GM21526 (cell line): ENCODE measurements at regions not wholly inside any gene's neighbourhood (a gene's known extent, or its start where the extent isn't known, plus 50 kb on each side); places are given as distances from the start of the nearest gene placed in this dataset.
"Not testable (repeated sequence)": the region's sequence is repeated elsewhere in the genome, so short reads cannot be mapped to it uniquely, and the experiment has no call there.

Experiments used
- ATAC-seq: cut with Tn5 transposase; IDR thresholded peaks from one replicate; pipeline ENCODE4 v1.9.1; 2021; ENCODE audit warnings: moderate library complexity; ENCODE audit not compliant: unreplicated experiment, low FRiP score

DNA sequence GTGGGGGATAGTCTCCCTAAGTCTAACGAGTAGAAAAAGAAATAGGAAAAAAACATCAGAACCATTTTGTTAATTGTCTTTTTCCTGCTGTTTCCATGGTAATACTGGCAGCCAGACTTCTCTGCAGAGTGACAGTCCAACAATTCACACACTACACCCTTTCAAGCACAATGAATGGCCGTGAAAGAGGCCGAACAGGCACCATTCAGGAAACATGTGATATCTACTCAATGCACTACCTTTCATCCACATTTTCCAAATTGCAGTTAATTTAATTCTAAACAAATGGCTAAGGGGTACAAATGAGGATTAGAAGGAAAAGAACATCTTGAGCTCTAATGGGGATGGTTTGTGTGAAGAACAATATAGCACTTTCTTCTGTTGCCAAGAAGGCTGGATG, 358.5 kb upstream of the ANKRD30A start:
- no peak for ATAC-seq

DNA sequence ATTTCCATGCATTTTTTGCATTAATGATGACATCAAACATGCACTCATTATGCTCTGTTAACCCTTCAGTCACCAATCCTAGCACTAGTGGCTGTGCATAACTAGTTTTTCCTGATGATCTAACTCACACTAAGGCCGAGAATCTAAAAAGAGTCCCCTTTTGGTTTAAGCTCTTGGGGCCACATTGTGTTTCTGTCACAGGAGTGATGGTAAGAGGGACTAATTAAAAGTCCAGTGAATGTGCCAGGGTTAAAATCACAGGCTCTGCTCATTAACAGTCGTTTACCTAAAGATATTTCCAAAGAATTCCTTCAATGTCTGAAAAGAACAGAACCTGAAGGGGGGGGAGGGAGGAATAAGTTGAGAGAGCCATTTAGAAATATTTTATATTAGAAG, 359.0 kb upstream of the ANKRD30A start:
- ATAC-seq = no peak

DNA sequence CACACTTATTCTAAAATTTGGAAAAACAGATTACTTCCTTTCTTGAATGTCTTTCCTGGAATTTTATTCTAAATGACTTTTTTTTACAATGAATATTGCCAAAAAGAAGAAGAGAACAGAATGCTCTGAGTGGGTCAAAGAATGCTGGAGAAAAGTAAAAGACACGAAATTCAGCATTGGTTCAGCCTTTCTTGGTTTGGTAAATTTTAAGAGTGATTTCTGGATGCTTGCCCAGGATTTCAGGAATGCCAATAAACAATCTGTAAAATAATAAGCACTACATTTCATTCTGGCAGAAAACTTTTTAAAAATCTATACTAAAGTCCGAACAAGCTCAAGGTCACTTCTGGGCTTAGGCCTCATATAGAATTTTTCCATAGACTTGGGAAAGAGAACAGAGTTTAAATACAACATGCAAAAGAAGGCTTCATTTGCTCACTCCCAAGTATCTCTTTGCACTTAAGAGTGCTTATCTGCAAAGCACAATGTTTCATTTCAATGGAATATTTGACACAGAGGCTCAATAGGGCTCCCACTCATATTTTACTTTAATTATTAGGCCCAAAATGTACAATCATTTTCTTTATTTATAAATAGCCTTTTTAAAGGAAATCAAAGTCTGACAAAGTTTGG, 359.5 kb upstream of the ANKRD30A start:
- no peak for ATAC-seq

DNA sequence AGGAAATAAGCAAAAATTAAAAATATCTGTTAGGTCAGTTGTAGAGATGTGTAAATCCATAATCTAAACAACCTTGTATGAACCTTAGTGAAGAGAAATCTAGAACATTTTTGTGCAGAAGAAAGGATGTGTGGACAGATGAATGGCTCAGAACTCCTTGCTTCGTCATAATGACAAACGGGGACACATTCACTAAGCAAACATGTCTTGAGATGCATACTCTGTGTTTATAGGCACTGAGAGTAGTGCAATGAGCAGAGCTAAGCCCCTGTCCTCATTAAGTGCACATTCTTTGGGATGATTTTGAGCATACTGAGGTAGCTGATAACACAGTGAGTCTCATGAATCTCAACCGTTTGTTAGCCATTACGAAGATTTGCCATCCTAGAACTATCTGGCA, 360.6 kb upstream of the ANKRD30A start:
- no peak for ATAC-seq

DNA sequence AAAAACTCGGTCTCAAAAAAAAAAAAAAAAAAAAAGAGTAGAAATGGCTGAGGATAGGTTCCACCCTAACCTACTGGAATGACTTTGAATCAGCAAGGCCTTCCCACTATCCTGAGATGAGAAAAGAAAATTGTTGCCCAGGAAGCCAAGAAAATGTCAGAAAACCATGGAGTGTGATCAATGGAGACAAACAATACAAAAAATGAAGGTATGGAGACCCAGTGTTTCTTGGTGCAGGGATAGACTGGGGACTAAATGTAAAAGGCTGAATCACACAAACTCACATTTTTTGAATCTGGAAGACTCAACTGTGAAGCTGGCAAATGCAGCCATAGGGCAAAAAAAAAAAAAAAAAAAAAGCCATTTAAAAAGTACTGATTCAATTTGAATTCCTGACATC, 364.3 kb upstream of the ANKRD30A start:
- no peak for ATAC-seq

DNA sequence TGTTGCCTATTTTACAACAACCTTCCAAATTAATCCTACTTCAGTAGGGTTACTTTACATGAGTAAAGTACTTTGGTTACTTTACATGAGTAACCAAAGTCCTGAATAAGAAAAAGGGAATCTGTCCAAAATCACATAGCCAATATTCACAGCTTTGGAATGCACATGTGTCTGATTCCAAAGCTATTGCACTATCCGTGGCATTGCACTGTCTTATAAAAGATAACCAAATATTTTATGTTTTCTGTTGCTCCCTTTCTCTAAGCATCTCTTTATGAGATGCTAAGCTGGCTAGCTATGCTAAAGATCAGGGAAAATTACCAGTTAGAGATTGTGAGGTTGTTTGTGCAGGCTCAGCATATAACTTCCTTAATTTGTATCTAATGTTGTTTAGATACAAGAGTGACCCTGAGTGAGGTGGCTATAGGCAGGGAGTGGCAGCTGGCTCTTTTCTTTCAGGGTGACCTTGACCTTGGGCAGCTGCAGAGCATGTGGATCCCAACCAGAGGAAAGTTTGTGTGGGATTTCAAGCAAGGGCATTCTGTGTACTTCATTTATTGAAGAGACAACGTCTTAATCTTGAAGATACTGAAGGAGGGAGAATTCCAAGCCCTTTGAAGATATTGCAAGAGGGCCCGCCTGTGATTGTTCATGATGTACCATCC, 366.1 kb upstream of the ANKRD30A start:
- no peak for ATAC-seq

DNA sequence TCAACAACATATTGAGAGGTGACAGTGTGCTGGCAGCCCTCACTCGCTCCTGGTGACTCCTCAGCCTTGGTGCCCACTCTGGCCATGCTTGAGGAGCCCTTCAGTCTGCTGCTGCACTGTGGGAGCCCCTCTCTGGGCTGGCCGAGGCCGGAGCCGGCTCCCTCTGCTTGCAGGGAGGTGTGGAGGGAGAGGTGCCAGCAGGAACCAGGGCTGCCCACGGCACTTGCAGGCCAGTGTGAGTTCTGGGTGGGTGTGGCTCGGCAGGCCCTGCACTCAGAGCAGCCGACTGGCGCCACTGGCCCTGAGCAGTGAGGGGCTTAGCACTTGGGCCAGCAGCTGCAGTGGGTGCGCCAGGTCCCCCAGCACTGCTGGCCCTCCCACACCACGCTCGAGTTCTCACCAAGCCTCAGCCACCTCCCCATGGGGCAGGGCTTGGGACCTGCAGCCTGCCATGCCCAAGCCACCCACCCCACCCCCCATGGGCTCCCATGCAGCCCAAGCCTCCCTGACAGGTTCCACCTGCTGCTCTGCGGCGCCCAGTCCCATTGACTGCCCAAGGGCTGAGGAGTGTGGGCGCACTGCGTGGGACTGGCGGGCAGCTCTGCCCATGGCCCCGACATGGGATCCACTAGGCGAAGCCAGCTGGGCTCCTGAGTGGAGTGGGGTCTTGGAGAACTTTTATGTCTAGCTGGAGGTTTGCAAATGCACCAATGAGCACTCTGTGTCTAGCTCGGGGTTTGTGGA, 377.1 kb upstream of the ANKRD30A start:
- ATAC-seq = no peak

DNA sequence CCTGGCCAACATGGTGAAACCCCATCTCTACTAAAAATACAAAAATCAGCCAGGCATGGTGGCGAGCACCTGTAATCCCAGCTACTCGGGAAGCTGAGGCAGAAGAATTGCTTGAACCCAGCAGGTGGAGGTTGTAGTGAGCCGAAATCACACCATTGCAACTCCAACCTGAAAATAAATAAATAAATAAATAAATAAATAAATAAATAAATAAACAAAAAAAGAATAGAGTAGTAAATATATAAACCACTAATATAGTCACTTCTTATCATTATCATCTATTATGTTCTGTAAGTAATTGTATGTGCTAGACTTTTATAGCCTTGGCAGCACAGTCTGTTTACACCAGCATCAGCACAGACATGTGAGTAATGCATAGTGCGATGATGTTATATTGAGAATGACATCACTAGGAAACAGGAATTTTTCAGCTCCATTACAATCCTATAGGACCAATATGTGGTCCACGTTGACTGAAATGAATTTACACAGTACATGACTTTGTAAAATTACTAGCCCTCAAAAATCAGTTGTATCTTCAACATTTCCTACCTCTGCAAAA, 385.4 kb upstream of the ANKRD30A start:
- ATAC-seq = no peak

DNA sequence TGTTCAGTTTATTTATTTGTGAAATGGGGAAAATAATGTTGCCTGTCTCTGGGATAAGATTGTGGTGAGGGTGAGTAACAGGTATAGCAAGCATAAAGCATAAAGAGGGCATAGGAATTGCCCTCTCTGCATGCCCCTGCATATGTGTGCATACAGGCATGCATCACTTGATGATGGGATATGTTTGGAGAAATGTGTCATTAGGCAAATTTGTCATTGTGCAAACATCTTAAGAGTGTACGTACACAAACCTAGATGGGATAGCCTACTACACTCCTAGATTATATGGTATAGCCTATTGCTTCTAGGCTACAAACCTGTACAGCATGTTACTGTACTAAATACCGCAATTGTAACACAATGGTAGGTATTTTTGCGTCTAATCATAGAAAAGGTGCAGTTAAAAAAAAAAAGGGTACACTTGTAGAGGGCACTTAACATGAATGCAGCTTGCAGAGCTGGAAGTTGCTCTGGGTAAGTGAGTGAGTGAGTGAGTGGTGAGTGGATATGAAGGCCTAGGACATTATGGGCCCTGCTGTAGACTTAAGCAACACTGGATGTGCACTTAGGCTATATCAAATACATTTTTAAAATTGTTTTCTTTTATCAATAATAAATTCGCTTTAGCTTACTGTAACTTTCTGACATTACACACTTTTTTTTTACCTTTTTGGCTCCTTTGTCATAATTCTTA, 386.5 kb upstream of the ANKRD30A start:
- ATAC-seq = no peak

DNA sequence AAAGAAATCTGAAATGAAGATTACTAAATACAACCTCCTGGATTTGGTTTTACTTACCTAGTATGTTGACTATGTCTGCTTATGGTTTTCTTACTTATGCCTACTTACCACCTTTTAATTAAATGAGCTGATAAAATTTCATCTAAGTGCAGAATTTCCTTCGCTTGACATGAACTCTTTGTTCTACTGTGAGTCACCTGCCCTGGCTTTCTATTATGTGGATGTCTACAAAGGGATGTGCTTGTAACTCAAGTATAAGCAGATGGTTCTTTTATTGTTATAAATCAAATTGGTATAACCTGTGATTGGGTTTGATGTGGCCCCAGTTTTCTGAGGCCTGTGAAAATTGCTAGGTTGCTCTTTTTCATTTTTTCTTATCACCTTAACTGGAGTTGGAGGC, 389.1 kb upstream of the ANKRD30A start:
- ATAC-seq = no peak

DNA sequence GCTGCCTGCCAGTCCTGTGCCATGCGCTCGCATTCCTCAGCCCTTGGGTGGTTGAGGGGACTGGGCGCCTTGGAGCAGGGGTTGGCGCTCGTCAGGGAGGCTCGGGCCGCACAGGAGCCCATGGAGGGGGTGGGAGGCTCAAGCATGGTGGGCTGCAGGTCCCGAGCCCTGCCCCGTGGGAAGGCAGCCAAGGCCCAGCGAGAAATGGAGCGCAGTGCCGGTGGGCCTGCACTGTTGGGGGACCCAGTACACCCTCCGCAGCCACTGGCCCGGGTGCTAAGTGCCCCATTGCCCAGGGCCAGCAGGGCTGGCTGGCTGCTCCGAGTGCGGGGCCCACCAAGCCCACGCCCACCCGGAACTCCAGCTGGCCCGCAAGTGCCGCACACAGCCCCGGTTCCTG, 390.8 kb upstream of the ANKRD30A start:
- ATAC-seq = not testable (repeated sequence)

DNA sequence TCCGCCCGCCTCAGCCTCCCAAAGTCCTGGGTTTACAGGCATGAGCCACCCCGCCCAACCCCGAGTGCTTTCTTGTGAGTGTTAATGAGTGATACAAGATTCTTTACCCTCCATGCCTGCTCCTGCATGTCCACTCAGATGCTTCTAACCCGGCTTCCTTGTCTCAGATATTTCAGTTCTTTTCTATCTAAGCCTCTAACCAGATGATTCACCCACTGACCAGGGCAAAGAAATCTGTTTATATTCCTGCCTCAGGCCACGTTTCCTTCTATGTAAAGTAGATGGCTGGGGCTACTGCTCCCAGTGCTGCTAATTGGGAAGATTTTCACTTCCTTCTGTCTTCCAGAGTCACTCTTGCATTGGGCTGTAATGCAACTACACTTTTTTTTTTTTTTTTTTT, 395.1 kb upstream of the ANKRD30A start:
- no peak for ATAC-seq

DNA sequence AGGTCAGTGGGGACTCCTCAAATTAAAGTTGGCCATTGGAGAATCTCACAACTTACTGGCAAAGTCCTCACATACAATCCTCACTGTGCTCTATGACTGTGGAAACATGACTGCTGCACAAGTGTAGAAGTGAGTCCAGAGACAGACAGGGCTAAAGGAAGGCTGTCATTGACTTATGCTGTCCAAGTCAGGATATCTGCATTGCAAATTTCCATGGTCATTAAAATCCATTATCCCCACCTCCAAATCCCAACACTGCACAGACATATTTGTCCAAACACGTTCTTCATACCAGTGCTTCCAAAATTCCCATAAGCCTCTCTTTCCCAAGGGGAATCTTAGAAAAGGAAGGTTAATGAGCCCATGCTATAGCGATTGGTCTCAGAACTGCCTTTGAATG, 396.8 kb upstream of the ANKRD30A start:
- no peak for ATAC-seq

DNA sequence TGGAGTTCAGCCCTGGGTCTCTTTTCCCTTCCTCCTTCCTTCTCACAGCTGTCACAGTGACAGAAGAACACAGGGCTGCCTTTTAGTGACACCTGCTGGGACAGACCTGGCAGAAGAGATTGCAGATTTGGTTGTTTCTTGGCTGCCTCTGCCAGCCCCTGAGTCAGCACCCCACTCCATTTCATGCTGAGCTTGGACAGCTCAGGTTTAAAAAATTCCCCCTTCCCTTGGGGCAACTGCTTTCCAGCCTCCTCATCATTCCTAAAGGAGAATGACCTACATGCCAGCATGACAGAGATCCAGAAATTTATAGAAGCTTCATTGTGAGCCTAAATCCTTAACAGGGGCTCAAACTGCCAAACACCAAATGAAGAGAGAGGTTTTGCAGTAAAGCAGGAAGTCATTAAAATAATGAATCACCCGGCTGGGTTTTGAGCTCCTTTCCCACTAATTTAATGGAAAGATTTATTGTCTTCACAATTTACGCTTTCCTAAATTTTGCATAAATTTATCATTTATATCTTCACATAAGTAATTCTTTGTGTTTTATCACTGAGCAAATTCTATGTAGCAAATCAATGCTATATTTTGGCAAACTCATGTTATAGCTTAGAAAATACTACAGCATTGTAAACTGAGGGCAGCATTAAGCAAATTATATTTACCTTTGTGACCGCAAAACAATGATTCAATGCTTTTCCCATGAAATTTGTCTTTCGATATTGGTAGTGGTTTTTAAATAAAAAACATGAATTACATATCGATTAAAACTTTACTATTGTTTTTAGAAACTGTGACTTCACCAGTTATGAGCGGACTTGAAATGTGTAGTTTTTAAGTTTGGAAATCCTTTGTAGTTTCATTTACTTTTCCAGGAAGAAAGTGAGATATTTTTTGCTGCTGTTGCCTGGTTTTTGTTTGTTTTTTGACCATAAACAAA, 399.5 kb upstream of the ANKRD30A start:
- no peak for ATAC-seq

DNA sequence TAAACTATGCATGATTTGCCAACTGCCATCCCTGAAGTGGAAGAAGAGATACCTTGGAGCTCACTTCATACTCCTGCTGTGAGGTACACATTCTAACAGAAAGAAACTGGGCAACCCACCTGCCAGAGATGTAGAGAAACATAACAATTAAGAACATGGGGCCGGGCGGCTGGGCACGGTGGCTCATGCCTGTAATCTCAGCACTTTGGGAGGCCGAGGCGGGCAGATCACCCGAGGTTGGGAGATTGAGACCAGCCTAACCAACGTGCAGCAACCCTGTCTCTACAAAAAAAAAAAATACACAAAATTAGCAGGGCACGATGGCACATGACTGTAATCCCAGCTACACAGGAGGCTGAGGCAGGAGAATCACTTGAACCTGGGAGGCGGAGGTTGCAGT, 402.6 kb upstream of the ANKRD30A start:
- no peak for ATAC-seq

DNA sequence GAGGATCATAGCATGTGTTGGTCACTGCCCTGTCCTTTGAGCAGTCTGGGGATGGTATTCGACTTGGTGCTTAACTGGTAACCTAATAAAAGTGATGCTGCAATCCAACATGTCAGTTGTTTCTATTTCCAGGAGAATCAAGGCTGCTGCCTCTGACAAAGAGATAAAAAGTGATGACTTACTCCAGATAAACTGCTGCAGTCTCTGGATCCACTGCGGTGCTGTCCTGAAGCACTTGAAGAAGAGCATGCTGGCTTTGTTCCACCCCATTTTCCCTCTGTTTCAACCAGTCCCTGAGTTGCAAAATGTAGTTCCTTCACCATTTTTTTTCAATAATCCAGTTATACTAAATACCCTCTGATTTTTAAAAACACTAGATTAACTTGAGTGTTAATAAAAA, 403.5 kb upstream of the ANKRD30A start:
- ATAC-seq = no peak

DNA sequence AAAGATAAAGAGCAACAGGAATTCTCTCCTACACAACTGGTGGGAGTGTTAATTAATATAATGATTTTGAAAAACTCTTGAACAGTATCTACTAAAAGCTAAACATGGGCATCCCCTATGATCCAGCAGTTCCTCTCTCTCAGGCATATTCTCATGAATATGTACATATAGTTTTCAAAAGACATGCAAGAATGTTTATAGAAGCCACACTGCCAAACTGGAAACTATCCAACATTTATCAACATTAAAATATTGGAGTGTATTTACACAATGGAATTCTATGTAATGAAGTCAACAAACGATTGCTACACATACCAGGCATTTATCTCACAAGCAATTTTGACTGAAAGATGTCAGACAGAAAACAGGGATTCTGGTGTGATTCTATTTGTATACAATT, 404.5 kb upstream of the ANKRD30A start:
- no peak for ATAC-seq

DNA sequence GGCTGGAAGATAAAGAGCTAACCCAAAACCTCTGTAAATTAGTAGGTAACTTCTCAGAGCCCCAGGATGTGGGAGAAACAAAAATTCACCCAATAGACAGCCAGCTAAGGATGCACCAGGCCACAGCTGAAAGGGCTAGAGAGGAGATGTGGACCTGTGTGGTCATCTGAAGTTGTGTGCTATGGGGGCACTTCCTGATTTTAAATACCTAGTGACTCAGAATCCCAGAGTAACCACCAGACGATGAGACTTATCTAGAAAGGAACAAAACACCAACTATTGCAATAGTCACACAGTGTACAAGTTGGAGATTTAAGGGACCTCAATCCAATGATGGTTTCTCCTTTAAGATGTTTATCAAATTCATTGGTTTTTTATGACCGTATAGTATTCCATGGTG, 408.3 kb upstream of the ANKRD30A start:
- ATAC-seq = no peak

DNA sequence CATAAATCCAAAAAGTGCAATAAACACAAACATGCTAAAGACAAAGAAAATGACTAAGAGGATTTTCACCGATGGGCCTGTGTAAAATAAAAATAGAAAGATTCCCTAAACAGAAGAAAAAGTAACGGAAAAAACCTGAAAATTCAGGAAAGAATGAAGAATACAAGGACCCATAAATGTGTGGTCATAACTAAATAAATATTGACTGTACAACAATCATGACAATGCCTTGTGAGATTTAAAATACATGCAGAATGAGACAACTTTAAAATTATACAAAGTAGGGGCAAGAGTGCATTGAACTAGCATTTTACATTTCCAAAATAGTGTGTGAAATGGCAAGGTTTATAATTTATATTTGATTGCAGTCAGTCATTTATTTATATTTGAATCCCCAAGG, 409.1 kb upstream of the ANKRD30A start:
- ATAC-seq = no peak

DNA sequence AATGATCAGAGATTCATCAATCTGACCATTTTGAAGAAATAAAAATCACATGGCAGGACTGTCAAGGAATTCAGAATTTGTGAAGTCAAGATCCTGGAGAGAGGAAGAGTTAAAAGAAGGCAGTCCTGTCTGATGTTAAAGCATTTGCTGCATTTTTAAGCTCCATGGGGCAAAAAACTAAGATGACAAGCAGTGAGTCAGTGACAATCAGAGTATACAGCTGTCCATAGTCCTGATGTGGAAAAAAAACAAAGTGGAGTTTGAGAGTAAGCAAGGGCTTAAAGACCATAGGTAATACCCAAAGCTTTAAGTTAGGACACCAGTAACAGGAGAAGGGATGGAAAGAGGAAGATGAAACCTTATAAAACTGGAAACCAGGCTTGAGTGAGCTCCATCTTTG, 412.7 kb upstream of the ANKRD30A start:
- no peak for ATAC-seq
